Stimulated activated CD4-positive, alpha-beta T cell treated with anti-CD3 and anti-CD28 coated beads, Interleukin-1b, Interleukin-23, amount 100 ng/mL, for 24 hours (primary cell): ENCODE measurements at regions not wholly inside any gene's neighbourhood (a gene's known extent, or its start where the extent isn't known, plus 50 kb on each side); places are given as distances from the start of the nearest gene placed in this dataset.
A peak's percentile ranks its signal among the peaks of the same experiment; 100 is the strongest.

Experiments
- DNase-seq, 4 experiments: peaks; one replicate each; pipeline ENCODE4 v3.0.0-alpha.2; 2020; ENCODE audit warnings: low read depth in 4 of 4, low spot score in 1 of 4

- DNase-seq = no peak
These were observed 317.1 kb upstream of the NPVF start for GRCh38 chr7:25545124-25546008.

GRCh38 chr7:25546306-25546705, 318.0 kb upstream of the NPVF start:
- no peak for DNase-seq

GRCh38 chr7:25549271-25549921, 321.1 kb upstream of the NPVF start:
- DNase-seq = no peak

GRCh38 chr7:25550149-25550548, 321.9 kb upstream of the NPVF start:
- DNase-seq = no peak

GRCh38 chr7:25552998-25553397, 324.7 kb upstream of the NPVF start:
- no peak for DNase-seq

- DNase-seq = no peak
These were observed 325.4 kb upstream of the NPVF start for GRCh38 chr7:25553580-25554291.

- no peak for DNase-seq
These were observed 329.2 kb upstream of the NPVF start for GRCh38 chr7:25557379-25557917.

GRCh38 chr7:25557930-25558329, 329.6 kb upstream of the NPVF start:
- no peak for DNase-seq

- DNase-seq = no peak
These were observed 330.3 kb upstream of the NPVF start for GRCh38 chr7:25558605-25559004.

GRCh38 chr7:25559581-25560367, 331.5 kb upstream of the NPVF start:
- no peak for DNase-seq

GRCh38 chr7:25562673-25563182, 334.4 kb upstream of the NPVF start:
- no peak for DNase-seq

GRCh38 chr7:25565002-25565401, 336.7 kb upstream of the NPVF start:
- no peak for DNase-seq

GRCh38 chr7:25565949-25566348, 337.7 kb upstream of the NPVF start:
- peak; percentile 16 to 38 (median 32) for DNase-seq

- DNase-seq = no peak
These were observed 339.1 kb upstream of the NPVF start for GRCh38 chr7:25567430-25567829.

- no peak for DNase-seq
These were observed 341.5 kb upstream of the NPVF start for GRCh38 chr7:25569765-25570164.

GRCh38 chr7:25572423-25572822, 344.1 kb upstream of the NPVF start:
- no peak for DNase-seq

GRCh38 chr7:25574828-25575227, 346.5 kb upstream of the NPVF start:
- DNase-seq = no peak

GRCh38 chr7:25575634-25576033, 347.3 kb upstream of the NPVF start:
- DNase-seq = no peak

GRCh38 chr7:25578991-25579777, 350.9 kb upstream of the NPVF start:
- no peak for DNase-seq

- no peak for DNase-seq
These were observed 351.4 kb upstream of the NPVF start for GRCh38 chr7:25579778-25580075.
